ENCODE measurements at regions not wholly inside any gene's neighbourhood (a gene's known extent, or its start where the extent isn't known, plus 50 kb on each side); places are given as distances from the start of the nearest gene placed in this dataset.
"Not testable (repeated sequence)": the region's sequence is repeated elsewhere in the genome, so short reads cannot be mapped to it uniquely, and the experiment has no call there.

GRCh38 chr9:26673261-26673660 is 219.3 kb downstream of the CAAP1 start:
- in situ Hi-C loops (cut with MboI; ENCODE audit: low sequenced_read_pairs) = no loop called here

- in situ Hi-C loops (cut with MboI; ENCODE audit: low sequenced_read_pairs) = no loop called here
These were observed 222.6 kb downstream of the CAAP1 start for GRCh38 chr9:26669701-26670670.

- in situ Hi-C loops (cut with MboI; ENCODE audit: low sequenced_read_pairs) = no loop called here
These were observed 224.7 kb downstream of the CAAP1 start for GRCh38 chr9:26667882-26668281.

DNA sequence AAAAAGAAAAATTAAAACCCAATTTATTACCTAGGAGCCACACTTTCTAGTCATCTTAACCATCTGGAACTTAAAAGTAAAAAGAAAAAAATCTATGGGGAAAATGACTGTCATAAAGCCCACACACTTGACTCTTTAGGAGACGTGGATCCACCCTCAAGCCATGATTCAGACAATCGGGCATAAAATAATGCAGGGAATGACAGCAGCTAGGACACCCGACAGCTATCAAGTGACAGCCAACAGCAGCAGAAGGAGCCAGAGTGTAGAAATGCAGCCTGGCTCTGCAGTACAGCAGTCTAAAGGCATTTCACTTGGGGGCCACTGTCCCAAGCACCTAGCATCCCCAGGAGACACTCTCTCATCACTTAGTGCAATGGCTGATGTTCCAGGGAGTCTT is 226.9 kb downstream of the CAAP1 start:
- in situ Hi-C loops (cut with MboI; ENCODE audit: low sequenced_read_pairs) = no loop called here

DNA sequence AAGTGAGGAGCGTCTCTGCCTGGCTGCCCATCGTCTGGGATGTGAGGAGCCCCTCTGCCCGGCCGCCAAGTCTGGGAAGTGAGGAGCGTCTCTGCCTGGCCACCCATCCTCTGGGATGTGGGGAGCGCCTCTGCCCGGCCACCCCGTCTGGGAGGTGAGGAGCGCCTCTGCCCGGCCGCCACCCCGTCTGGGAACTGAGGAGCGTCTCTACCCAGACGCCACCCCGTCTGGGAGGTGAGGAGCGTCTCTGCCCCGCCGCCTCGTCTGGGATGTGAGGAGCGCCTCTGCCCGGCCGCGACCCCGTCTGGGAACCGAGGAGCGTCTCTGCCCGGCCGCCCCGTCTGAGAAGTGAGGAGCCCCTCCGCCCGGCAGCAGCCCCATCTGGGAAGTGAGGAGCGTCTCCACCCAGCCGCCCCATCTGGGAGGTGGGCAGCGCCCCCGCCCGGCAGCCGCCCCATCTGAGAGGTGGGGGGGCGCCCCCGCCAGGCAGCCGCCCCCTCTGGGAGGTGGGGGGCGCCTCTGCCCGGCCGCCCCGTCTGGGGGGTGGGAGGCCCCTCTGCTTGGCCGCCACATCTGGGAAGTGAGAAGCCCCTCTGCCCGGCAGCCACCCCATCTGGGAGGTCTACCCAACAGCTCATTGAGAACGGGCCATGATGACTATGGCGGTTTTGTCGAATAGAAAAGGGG is 228.4 kb downstream of the CAAP1 start:
- in situ Hi-C loops (cut with MboI; ENCODE audit: low sequenced_read_pairs) = not testable (repeated sequence)

DNA sequence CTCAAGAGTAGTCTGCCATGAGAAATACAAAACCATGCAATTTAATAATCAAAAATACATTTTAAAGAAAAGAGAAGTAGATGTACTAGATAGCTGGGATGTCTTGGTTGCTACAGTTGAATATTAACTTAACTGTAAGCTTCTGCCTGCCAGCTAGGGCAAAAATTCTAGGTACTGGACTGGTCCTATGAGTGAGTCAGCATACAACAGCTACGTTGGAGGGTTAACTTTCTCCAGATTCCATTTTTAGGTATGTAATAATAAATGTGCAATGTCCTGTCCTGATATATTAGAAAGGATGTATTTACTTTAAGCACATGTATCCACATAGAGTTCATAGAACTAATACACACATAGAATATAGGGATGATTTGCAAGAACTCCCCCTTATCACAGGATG is 230.1 kb downstream of the CAAP1 start:
- in situ Hi-C loops (cut with MboI; ENCODE audit: low sequenced_read_pairs) = no loop called here

DNA sequence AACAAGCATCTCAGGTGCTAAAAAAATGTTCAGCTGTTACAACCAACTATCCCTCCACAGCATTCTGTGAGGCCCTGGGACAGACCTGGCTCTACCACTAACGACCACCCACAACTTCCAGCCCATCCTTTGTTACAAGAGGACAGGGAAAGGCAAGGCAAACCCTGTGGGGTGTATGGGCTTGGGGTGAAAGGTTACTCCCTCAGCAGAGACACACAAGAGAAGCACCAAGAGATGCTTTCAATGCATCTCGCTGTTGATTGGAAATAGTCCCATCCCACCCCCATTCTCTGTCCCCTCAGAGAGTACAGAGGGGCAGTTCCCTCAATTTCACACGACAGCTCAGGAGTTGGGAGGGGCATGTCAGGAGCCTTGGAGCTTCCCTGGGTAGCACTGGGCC is 234.1 kb downstream of the CAAP1 start:
- in situ Hi-C loops (cut with MboI; ENCODE audit: low sequenced_read_pairs) = no loop called here

DNA sequence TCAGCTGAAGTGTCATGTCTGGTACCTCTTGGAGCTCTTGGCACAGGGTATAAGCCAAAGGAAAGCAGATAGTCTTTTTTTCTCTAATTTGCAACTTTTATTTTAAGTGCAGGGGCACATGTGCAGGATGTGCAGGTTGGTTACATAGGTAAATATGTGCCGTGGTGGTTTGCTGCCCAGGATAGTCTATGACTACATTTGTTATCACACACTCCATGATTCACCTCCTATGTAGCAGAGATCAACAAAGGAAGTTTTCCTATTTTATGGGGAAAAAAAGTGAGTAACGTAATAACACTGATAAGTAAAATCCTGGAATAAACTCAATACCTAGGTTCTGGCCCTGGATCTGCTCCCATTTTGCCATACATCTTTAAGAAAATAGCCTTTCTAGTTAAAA is 234.6 kb downstream of the CAAP1 start:
- in situ Hi-C loops (cut with MboI; ENCODE audit: low sequenced_read_pairs) = no loop called here

DNA sequence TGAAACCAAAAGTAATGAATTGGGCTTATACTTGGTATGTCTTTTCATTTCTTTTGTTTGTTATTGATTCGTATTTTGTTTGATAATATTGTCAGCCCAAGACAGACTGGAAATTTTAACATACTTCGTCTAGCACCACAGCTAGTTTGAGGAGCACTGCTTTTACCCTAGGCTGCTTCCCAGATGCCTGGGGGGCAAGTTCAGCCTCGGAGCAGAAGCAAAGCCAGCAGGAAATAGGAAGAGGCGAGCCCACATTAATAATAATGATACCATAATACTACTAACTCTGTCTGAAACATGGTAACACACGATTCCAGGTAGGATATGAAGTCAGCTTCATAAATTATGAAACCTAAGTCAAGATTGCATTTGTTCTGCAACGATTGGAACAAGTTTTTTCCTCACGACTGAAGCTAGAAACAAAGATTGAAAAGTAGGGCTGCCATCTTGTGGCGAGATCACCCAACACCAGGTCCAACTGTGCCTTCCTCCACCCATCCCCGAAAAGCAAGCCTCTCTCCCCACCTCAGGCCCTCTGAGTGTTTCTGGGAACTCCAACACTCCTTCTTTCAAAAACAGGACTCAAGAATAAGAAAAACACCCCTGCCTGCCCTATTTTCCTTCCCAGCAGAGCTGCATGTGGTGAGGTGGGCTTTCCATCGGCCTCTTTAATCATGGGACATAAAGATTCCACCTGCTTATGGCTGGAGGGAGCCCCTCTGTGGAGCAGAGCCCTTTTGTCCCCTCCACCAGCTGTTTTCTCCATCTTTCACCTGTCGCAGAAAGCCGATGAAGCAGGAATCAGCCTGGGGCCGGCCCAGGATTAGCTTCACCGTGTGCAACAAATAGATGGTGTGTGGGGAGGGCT is 236.4 kb downstream of the CAAP1 start:
- in situ Hi-C loops (cut with MboI; ENCODE audit: low sequenced_read_pairs) = no loop called here

DNA sequence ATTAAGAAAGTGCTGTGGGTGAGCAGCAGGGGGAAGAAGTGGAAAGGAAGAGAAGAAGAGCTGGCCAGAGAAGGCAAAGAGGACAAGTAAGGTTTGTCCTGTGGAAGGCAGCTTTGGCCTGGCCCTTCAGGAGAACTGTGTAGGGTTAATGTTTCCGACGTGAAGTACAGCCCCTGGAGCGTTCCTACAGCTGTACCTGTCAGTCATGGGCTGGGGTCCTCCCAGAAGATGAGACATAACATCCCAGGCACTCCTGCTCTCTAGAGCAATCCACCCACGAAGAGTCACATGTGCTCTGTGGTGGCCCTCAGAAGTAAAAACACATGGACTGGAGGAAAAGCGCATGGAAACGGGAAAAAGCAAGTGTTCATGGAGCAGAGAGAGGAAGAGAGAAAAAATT is 237.4 kb downstream of the CAAP1 start:
- in situ Hi-C loops (cut with MboI; ENCODE audit: low sequenced_read_pairs) = no loop called here

- in situ Hi-C loops (cut with MboI; ENCODE audit: low sequenced_read_pairs) = no loop called here
These were observed 242.3 kb downstream of the CAAP1 start for GRCh38 chr9:26650325-26650724.

DNA sequence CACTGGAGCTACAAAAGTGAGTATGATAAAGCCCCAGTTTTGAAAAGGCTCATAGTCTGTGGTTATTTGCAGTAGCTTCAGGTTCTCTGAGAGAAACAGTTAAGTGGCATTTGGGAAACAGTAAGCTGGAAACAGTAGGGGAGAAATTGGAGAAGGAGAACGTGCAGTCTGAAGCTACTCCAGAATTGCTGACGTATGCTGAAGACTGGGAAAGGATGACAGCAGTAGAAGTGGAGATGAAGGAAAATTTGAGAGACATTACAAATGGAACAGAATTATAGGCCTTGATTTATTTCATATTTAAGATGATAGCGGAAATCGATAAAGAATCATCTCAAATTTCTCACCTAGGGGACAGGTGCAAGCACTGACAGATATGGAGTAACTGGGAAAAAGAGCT is 248.8 kb downstream of the CAAP1 start:
- in situ Hi-C loops (cut with MboI; ENCODE audit: low sequenced_read_pairs) = no loop called here

GRCh38 chr9:26639761-26640160 is 252.8 kb downstream of the CAAP1 start:
- in situ Hi-C loops (cut with MboI; ENCODE audit: low sequenced_read_pairs) = no loop called here

DNA sequence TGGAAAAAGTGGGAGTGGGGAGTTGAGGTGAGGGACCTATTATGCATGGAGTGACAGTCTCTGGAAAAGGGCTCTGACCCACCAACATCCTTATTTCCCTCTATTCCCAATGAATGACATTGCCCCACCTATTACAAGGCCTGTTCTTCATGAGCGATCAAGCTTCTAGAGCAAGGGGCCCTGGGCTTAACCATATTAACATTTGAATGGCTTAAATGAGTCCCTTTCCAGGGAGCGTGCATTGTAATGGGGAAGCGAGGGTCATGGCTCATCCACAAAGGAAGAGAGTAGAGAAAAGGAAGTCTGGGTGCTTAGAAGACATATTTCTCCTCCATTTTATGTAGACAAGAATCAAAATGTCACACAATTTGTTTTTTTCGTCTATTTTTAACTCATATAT is 255.5 kb downstream of the CAAP1 start:
- in situ Hi-C loops (cut with MboI; ENCODE audit: low sequenced_read_pairs) = no loop called here

DNA sequence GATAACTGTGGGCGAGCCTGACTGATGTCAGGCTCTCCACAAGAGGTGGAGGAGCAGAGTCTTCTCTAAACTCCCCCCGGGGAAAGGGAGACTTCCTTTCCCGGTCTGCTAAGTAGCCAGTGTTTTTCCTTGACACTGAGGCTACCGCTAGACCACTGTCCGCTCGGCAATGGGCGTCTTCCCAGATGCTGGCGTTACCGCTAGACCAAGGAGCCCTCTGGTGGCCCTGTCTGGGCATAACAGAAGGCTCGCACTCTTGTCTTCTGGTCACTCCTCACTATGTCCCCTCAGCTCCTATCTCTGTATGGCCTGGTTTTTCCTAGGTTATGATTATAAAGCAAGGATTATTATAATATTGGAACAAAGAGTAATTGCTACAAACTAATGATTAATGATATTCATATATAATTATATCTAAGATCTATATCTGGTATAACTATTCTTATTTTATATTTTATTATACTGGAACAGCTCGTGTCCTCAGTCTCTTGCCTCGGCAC is 278.7 kb downstream of the CAAP1 start:
- in situ Hi-C loops (cut with MboI; ENCODE audit: low sequenced_read_pairs) = not testable (repeated sequence)

DNA sequence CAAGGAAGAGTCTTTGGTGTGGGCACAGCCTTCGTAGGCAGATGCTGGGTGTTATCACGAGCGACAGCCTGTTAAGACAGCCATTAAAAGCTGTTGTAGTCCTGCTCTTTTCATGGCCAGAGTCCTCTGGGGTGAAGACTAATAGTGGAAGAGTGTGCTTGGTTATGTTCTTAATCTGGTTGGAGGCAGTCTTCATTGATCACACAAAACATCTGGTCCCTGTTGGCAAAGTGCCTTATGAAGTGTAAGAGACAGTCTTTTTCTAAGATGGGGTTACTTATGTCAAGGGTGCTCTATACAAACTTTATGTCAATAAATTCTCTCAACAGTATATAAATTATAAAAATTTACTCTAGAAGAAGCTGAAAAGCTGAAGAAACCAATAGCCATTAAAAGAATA is 280.4 kb downstream of the CAAP1 start:
- in situ Hi-C loops (cut with MboI; ENCODE audit: low sequenced_read_pairs) = no loop called here

GRCh38 chr9:26606756-26607155 is 285.8 kb downstream of the CAAP1 start:
- in situ Hi-C loops (cut with MboI; ENCODE audit: low sequenced_read_pairs) = no loop called here

DNA sequence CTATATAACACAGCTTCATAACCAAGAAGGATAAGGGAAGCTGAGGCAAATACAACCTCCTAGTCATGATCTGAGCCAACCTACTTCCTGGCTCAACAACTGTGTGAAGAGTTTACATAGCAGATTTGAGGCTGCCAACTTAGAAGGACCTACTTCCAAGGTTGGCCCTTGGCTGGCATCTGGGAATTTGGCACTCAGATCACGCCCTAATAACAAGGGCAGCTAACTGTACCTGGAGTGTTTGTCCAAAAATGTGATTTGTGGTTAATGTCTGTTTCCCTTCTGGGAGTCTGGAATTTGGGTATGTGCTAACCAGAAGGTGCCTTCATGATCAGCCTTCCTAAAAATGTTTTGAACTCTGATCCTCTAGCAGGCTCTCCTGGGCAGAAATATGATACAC is 287.2 kb downstream of the CAAP1 start:
- in situ Hi-C loops (cut with MboI; ENCODE audit: low sequenced_read_pairs) = no loop called here

DNA sequence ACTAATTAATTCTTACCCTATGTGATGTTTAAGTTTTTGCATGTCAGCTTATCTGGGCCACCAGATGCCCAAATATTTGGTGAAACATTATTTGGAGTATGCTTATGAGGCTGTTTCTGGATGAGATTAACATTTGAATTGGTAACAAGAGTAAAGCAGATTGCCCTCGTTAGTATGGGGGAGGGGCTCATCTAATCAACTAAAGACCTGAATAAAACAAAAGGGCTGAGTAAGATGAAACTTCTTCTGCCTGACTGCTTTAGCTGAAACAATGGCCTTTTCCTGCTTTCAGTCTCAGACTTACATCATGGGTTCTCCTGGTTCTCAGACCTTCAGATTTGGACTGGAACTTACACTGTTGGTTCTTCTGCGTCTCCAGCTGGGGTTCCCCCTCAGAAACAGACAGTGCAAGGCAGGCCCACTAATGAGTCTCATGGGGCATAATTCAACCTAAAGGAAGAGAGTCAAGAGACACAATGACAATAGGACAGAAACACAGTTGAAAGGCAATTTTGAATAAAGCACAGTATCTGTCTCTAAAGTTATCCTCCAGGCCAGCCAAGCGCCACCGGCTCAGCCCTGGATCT is 288.4 kb downstream of the CAAP1 start:
- in situ Hi-C loops (cut with MboI; ENCODE audit: low sequenced_read_pairs) = no loop called here

DNA sequence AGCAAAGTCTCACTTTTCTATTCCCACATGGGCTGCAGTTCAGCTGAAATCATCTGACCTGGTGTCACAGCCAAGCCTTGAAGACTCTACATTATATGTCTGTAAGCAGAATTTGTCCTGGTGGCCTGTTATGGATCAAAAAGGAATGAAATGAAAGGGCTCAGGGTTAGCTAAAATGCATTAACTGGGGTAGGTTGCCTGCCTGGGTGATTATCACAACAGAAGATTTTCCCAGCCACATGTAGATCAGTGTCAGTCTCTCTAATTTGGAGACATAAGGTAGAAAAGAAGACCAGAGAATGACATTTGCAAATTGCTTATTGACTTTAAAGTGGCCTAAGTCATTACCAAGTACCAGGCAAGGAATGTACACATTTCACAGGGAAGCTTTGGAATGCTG is 289.0 kb downstream of the CAAP1 start:
- in situ Hi-C loops (cut with MboI; ENCODE audit: low sequenced_read_pairs) = no loop called here

Measured in HL-60/S4 treated with phorbol 12-myristate 13-acetate at 8.2 ng/mL for 4 days and 3 days (cell line).